Activated CD4-positive, alpha-beta memory T cell treated with anti-CD3 and anti-CD28 coated beads for 36 hours (primary cell): ENCODE measurements at regions not wholly inside any gene's neighbourhood (a gene's known extent, or its start where the extent isn't known, plus 50 kb on each side); places are given as distances from the start of the nearest gene placed in this dataset.
"Not testable (repeated sequence)": the region's sequence is repeated elsewhere in the genome, so short reads cannot be mapped to it uniquely, and the experiment has no call there.

Experiments used
- CTCF ChIA-PET: fragments of 350-600 bp; sonication (Branson Sonifier 250); formaldehyde crosslinking; loops from one replicate; lab custom pipeline; 2021; ENCODE audit warnings: antibody characterized with exemption, inconsistent platforms; lab: Charles Lee
- POLR2A ChIA-PET: fragments of 350-600 bp; sonication (Branson Sonifier 250); formaldehyde crosslinking; loops from one replicate; lab custom pipeline; 2021; ENCODE audit warnings: antibody characterized with exemption; lab: Charles Lee
- DNase-seq: peaks from one replicate; pipeline ENCODE4 v3.0.0-alpha.2; 2020
- H3K27ac Mint-ChIP-seq: one replicate; pipeline ENCODE4 v1.8.0; 2021; ENCODE audit warnings: mixed read lengths
- H3K27me3 Mint-ChIP-seq: one replicate; pipeline ENCODE4 v1.8.0; 2021; ENCODE audit warnings: mixed read lengths
- H3K36me3 Mint-ChIP-seq: one replicate; pipeline ENCODE4 v1.8.0; 2021; ENCODE audit warnings: mixed read lengths
- H3K4me1 Mint-ChIP-seq: one replicate; pipeline ENCODE4 v1.8.0; 2021; ENCODE audit warnings: low read depth, mixed read lengths
- H3K4me3 Mint-ChIP-seq: one replicate; pipeline ENCODE4 v1.8.0; 2021; ENCODE audit warnings: mild to moderate bottlenecking, mixed read lengths
- H3K9me3 Mint-ChIP-seq: one replicate; pipeline ENCODE4 v1.8.0; 2021; ENCODE audit warnings: mixed read lengths
- intact Hi-C: fragments of 100-400 bp; cut with micrococcal nuclease; formaldehyde crosslinking; loops from one replicate; pipeline ENCODE4 v1.15.1; 2023

GRCh38 chr19:27860309-27860934 is 1352.5 kb downstream of the UQCRFS1 start:
- Mint-ChIP-seq H3K4me1 (no peaks in the 10 kb centered on the region), H3K27ac (no peak overlapping the region), H3K27me3 (no peaks in the 10 kb centered on the region), H3K4me3 (no peak overlapping the region), H3K9me3 (peaks cover 83% of the 10 kb centered on the region), H3K36me3 (peaks cover 7% of the 10 kb centered on the region)
- POLR2A ChIA-PET, result no interaction called here
- CTCF ChIA-PET, result no interaction called here
- intact Hi-C loops, result no loop called here
- no peak for DNase-seq

DNA sequence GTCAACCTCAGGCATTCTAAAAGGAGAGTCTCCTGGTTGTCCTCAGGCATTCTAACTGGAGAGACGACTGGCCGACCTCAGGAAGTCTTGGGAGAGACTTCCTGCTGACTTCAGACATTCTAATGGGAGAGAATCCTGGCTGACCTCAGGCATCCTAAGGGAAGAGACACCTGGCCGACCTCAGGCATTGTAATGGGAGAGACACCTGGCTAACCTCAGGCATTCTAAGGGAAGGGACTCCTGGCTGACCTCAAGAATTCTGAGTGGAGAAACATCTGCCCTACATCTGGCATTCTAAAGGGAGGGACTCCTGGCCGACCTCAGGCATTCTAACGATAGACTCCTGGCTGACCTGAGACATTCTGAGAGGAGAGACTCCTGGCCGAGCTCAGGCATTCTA is 1353.3 kb downstream of the UQCRFS1 start:
- H3K4me1 Mint-ChIP-seq, result no peaks in the 10 kb centered on the region
- no peak overlapping the region for H3K4me3 Mint-ChIP-seq
- no peaks in the 10 kb centered on the region for H3K27me3 Mint-ChIP-seq
- POLR2A ChIA-PET, result no interaction called here
- intact Hi-C loops, result no loop called here
- no peak overlapping the region for H3K27ac Mint-ChIP-seq
- H3K9me3 Mint-ChIP-seq, result peaks cover 84% of the 10 kb centered on the region
- DNase-seq, result no peak
- H3K36me3 Mint-ChIP-seq, result peaks cover 11% of the 10 kb centered on the region
- CTCF ChIA-PET, result no interaction called here

DNA sequence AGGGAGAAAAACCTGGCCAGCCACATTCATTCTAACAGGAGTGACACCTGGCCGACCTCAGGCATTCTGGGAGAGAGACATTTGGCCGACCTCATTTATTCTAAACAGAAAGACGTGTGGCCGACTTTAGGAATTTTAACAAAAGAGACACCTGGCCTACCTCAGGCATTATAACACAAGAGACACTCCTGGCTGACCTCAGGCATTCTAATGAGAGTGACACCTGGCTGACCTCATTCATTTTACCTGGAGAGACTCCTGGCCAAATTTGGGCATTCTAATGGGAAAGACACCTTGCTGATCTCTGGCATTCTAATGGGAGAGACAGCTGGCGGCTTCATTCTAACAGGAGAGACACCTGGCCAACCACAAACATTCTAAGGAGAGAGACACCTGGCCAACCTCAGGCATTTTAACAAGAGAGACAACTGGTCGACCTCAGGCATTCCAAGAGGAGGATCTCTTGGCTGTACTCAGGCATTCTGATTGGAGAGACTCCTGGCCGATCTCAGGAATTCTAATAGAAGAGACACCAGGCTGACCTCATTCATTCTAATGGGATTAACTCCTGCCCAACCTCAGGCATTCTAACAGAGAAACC is 1353.9 kb downstream of the UQCRFS1 start:
- CTCF ChIA-PET, result no interaction called here
- Mint-ChIP-seq H3K4me3 (no peak overlapping the region), H3K27ac (no peak overlapping the region), H3K36me3 (peaks cover 11% of the 10 kb centered on the region), H3K27me3 (no peaks in the 10 kb centered on the region), H3K9me3 (peaks cover 86% of the 10 kb centered on the region), H3K4me1 (no peaks in the 10 kb centered on the region)
- intact Hi-C loops, result no loop called here
- DNase-seq, result no peak
- POLR2A ChIA-PET, result no interaction called here

- H3K9me3 Mint-ChIP-seq, result peaks cover 76% of the 10 kb centered on the region
- H3K27ac Mint-ChIP-seq, DNase-seq, H3K4me3 Mint-ChIP-seq, CTCF ChIA-PET, POLR2A ChIA-PET, intact Hi-C loops, H3K36me3 Mint-ChIP-seq, H3K4me1 Mint-ChIP-seq, H3K27me3 Mint-ChIP-seq: not testable (repeated sequence)
Observed at GRCh38 chr19:27852931-27853330, 1360.0 kb downstream of the UQCRFS1 start.

GRCh38 chr19:27851543-27852060 is 1361.3 kb downstream of the UQCRFS1 start:
- Mint-ChIP-seq H3K4me1 (no peaks in the 10 kb centered on the region), H3K27ac (no peak overlapping the region), H3K4me3 (no peak overlapping the region), H3K27me3 (no peaks in the 10 kb centered on the region), H3K9me3 (peaks cover 74% of the 10 kb centered on the region), H3K36me3 (peaks cover 8% of the 10 kb centered on the region)
- CTCF ChIA-PET, result no interaction called here
- POLR2A ChIA-PET, result interaction anchor here (0.7 kb wide), 1 partner anchor 1179 kb away, joined by 3 read pairs; no protein-coding TSS in a partner anchor
- intact Hi-C loops, result no loop called here
- no peak for DNase-seq

DNA sequence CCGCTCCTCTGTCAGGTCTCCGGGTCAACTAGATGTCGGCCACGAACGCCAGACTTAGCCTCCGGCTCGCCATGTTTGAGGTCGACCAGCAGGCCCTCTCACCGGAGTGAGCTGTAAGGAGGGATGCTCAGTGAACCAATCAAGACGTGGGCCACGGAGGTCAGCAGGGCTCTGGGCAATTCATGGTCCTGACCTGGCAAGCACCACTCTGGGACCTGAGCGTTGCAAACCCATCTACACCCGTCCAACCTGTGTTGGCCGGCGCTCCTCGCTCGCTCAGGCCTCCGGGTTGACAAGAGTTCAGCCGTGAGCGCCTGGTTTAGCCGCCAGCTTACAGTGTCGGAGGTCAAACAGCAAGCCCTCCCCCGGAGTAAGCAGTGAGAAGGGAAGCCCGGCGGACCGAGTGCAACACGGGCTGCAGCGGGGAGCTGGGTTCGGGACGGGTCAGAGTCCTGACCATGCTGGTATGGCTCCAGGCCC is 1361.9 kb downstream of the UQCRFS1 start:
- POLR2A ChIA-PET, result no interaction called here
- Mint-ChIP-seq H3K4me3 (no peak overlapping the region), H3K27me3 (no peaks in the 10 kb centered on the region), H3K27ac (no peak overlapping the region), H3K36me3 (peaks cover 8% of the 10 kb centered on the region), H3K9me3 (peaks cover 74% of the 10 kb centered on the region), H3K4me1 (no peaks in the 10 kb centered on the region)
- intact Hi-C loops, result no loop called here
- CTCF ChIA-PET, result no interaction called here
- no peak for DNase-seq

DNA sequence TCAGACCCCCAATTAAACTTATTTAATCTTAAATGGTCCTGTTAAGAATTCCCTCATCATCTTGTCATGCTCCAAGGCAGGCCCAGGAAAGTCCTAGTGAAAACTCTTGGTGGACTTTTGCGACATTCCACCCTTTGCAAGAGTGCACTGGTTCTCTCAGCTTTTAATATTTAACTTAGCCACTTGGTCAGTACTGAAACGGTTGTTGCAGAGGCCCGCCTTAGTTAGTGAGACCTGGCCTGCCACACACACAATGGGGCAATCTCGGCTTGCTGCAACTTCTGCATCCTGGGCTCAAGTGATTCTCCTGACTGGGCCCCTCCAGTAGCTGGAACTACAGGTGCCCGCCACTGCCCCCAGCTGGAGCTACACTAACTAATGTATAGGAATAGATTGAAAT is 1366.0 kb downstream of the UQCRFS1 start:
- Mint-ChIP-seq H3K4me3 (no peak overlapping the region), H3K36me3 (peaks cover 5% of the 10 kb centered on the region), H3K9me3 (peaks cover 77% of the 10 kb centered on the region), H3K27ac (no peak overlapping the region), H3K4me1 (no peaks in the 10 kb centered on the region), H3K27me3 (no peaks in the 10 kb centered on the region)
- CTCF ChIA-PET, result no interaction called here
- intact Hi-C loops, result no loop called here
- DNase-seq, result no peak
- POLR2A ChIA-PET, result no interaction called here

DNA sequence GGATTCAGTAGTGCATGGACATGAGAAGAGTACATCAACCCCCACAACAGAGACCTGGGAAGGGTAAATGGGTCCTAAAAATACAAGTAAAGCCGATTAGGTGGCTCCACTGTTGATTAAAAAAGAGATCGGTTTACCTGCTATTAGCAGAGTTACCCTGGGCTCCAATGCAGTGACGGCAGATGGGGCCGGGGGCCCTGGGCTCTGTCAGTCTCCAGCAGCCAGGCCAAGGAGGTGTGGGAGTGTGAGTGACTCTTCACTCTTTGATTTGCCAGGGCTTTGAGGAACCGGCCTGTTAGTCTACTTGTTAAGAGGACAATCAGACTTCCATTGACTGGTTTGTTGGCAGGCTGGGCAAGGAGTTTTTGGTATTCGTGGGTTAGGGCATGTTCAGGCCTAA is 1368.7 kb downstream of the UQCRFS1 start:
- peaks cover 8% of the 10 kb centered on the region for H3K36me3 Mint-ChIP-seq
- H3K4me3 Mint-ChIP-seq, result no peak overlapping the region
- ChIA-PET CTCF (no interaction called here), POLR2A (no interaction called here)
- no peaks in the 10 kb centered on the region for H3K4me1 Mint-ChIP-seq
- no peak overlapping the region for H3K27ac Mint-ChIP-seq
- no peaks in the 10 kb centered on the region for H3K27me3 Mint-ChIP-seq
- intact Hi-C loops, result no loop called here
- peaks cover 77% of the 10 kb centered on the region for H3K9me3 Mint-ChIP-seq
- DNase-seq, result no peak

DNA sequence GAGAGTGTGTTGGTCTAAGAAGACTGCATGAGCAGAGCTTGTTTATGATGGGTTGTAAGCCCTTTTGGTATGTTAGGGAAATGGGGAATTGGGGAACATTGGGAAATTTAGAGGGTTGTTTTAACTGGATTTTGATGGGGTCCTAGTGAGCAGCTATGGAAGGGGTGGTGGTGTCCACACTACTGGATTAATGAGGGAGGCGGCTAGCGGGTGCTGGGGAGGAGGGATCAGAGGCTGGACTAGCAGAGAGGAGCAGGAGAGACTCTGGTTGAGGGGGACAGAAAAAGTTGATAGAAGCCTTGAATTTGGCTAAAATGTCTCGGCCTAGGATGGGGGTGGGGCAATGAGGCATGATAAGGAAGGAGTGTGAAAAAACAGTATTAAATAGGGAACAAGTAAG is 1369.1 kb downstream of the UQCRFS1 start:
- peaks cover 8% of the 10 kb centered on the region for H3K36me3 Mint-ChIP-seq
- H3K4me1 Mint-ChIP-seq, result no peaks in the 10 kb centered on the region
- CTCF ChIA-PET, result no interaction called here
- no peak overlapping the region for H3K4me3 Mint-ChIP-seq
- no peak for DNase-seq
- no peaks in the 10 kb centered on the region for H3K27me3 Mint-ChIP-seq
- no peak overlapping the region for H3K27ac Mint-ChIP-seq
- intact Hi-C loops, result no loop called here
- POLR2A ChIA-PET, result no interaction called here
- peaks cover 73% of the 10 kb centered on the region for H3K9me3 Mint-ChIP-seq

DNA sequence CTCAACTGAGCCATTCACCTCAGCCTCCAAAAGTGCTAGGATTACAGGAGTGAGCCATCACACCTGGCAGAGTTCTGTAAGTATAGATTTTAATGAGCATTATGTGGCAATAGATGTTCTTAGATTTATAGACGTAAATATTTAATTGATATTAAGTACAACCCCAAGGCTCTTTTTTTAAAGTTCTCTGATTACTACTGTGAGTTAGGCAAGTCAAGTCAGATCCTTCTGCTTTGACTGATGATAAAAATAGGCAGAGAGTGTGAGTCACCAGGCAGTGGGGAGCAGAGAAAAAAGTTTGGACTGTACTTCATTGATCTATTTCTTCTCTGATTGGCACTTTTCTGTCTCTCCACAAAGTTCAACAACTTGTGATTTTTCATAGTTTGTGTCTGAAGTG is 1379.9 kb downstream of the UQCRFS1 start:
- Mint-ChIP-seq H3K4me1 (no peaks in the 10 kb centered on the region), H3K27ac (no peak overlapping the region), H3K4me3 (no peak overlapping the region), H3K9me3 (peaks cover 51% of the 10 kb centered on the region), H3K36me3 (peaks cover 13% of the 10 kb centered on the region), H3K27me3 (no peaks in the 10 kb centered on the region)
- ChIA-PET CTCF (no interaction called here), POLR2A (no interaction called here)
- no peak for DNase-seq
- intact Hi-C loops, result no loop called here

DNA sequence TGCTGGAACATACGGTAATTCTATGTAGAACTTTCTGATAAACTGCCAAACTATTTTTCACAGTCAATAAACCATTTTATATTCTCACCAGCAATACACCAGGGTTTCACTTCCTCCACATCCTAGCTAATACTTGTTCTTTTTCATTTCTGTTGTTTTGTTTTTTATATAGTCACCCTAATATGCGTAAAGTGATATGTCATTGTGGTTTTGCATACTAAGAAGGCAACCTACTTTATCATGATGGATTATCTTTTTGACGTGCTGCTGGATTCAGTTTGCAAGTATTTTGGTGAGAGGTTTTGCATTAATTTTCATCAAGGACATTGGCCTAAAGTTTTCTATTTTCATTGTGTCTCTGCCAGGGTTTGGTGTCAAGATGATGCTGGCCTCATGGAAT is 1384.1 kb downstream of the UQCRFS1 start:
- Mint-ChIP-seq H3K9me3 (peaks cover 42% of the 10 kb centered on the region), H3K4me1 (no peaks in the 10 kb centered on the region), H3K36me3 (peaks cover 10% of the 10 kb centered on the region), H3K27me3 (no peaks in the 10 kb centered on the region), H3K4me3 (no peak overlapping the region), H3K27ac (no peak overlapping the region)
- CTCF ChIA-PET, result no interaction called here
- POLR2A ChIA-PET, result no interaction called here
- no peak for DNase-seq
- intact Hi-C loops, result no loop called here

- ChIA-PET CTCF (no interaction called here), POLR2A (no interaction called here)
- H3K27me3 Mint-ChIP-seq, result no peaks in the 10 kb centered on the region
- H3K9me3 Mint-ChIP-seq, result peaks cover 46% of the 10 kb centered on the region
- intact Hi-C loops, result no loop called here
- no peak overlapping the region for H3K4me3 Mint-ChIP-seq
- no peak overlapping the region for H3K27ac Mint-ChIP-seq
- H3K36me3 Mint-ChIP-seq, result peaks cover 17% of the 10 kb centered on the region
- no peak for DNase-seq
- no peaks in the 10 kb centered on the region for H3K4me1 Mint-ChIP-seq
Observed at GRCh38 chr19:27824108-27824507, 1388.8 kb downstream of the UQCRFS1 start.

GRCh38 chr19:27822336-27822735 is 1390.6 kb downstream of the UQCRFS1 start:
- DNase-seq, result no peak
- Mint-ChIP-seq H3K27ac (no peak overlapping the region), H3K4me3 (no peak overlapping the region), H3K9me3 (peaks cover 45% of the 10 kb centered on the region), H3K36me3 (peaks cover 26% of the 10 kb centered on the region), H3K27me3 (no peaks in the 10 kb centered on the region), H3K4me1 (no peaks in the 10 kb centered on the region)
- intact Hi-C loops, result no loop called here
- POLR2A ChIA-PET, result no interaction called here
- CTCF ChIA-PET, result no interaction called here
